ENCODE measurements at regions not wholly inside any gene's neighbourhood (a gene's known extent, or its start where the extent isn't known, plus 50 kb on each side); places are given as distances from the start of the nearest gene placed in this dataset.
"Not testable (repeated sequence)": the region's sequence is repeated elsewhere in the genome, so short reads cannot be mapped to it uniquely, and the experiment has no call there.

DNA sequence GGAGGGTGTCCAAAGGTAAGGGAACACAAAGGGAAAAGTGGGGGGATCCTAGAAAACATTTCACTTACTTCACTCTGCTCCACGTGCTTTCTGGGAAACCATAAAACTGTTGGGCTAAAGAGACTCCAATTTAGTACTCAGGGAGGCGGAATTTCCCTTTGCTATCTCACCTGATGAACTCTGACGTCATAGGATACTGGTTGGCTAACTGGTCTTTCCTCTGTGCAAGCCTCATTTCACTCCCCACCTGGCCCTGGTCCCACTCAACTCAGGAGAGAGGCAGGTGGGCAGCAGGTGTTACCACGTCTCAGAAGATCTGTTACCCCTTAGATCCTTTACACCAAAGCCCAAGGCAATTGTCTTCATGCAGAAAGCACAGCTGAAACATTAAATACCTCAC lies 51.8 kb upstream of the PMAIP1 start:
- no peak for DNase-seq

DNA sequence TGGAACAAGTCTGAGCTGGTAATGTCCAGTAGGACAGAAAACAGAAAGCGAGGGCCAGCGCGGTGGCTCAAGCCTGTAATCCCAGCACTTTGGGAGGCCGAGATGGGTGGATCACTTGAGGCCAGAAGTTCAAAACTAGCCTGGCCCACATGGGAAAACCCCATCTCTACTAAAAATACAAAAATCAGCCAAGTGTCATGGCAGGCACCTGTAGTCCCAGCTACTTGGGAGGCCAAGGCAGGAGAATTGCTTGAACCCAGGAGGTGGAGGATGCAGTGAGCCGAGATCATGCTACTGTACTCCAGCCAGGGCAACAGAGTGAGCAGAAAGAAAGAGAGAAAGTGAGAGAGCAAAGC lies 52.3 kb upstream of the PMAIP1 start:
- not testable (repeated sequence) for DNase-seq

DNA sequence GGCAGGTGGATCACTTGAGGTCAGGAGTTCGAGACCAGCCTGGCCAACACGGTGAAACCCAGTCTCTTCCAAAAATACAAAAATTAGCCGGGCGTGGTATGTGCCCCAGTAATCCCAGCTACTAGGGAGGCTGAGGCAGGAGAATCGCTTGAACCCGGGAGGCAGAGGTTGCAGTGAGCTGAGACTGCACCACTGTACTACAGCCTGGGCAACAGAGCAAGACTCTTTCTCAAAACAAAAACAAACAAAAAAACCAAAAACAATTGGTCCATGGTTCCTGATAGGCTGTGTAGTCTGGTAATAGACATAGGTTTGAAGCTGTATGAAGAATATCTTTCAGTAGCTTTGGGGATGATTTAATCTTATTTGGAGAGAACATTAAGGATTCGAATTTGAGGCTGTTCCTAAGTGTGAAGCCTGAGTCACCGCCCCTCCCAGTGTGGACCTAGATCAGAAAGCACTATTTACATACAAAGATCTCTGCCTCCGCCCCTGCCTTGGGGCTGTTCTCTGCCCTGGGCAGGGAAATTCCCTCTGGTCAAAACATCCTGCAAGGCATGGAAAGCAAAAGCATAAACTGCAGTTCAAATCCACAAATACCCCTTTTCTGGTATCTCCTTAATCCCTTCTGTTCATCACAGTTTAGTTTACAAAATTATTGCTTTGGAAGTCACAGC lies 52.8 kb upstream of the PMAIP1 start:
- no peak for DNase-seq

DNA sequence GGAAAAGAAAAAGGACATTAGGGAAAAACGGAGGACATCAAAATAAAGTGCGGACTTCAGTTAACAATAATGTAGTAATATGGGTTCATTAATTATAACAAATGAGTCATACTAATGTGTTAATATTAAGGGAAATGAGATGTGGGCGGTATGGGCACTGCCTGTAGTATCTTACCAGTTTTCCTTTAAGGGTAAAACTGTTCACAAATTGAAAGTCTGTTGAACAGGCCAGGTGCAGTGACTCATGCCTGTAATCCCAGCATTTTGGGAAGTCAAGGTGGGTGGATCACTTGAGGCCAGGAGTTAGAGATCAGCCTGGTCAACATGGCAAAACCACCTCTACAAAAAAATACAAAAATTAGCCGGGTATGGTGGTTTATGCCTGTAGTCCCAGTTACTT lies 56.8 kb upstream of the PMAIP1 start:
- DNase-seq, result no peak

DNA sequence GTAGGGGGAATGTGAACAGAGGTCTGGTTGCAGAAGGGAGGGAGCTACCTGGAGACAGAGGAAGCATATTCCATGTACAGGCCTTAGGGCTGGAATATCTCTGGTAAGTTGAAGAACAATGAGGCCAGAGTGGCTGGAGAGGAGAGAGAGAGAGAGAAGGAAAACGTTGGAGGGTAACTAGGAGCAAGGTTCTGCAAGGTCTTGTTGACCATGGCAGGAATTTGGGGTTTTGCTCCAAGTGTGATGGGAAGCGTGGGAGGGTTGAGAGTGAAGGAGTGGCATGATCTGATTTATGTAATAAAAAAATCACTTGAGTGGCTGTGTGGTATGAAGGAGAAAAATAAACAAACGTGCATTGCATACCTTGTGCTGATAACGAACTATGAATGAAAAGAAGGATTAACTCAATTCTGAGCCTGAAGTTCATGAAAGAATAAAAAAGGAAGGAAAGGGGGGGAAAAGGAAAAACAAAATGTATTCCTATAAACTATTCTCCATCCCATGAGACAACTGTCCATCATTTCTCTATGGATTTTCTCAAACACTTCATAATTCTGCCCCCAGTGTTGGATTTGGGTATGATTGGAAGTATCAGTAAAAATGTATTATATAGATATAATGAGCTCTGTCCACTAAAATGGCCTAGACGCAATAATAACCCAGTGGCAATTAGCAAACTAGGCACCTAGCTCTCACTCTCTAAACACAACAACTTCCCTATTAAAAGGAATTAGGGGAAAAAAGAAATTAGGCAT lies 59.7 kb upstream of the PMAIP1 start:
- DNase-seq, result no peak

DNA sequence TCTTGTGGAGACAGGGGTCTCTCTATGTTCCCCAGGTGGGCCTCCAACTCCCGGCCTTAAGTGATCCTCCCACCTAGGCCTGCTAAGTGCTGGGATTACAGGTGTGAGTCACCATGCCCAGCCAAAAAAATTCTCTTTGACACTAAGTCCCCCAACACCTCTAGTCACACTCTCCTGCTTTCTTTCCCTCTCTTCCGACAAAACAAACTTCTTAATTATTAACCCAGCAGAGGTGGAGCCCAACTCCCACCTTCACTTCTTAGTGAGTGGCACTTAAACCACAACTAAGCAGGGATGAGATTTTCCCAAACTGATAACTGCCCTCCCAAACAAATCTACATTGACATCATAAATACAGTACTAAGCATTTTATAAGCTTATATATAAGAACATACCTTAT lies 60.5 kb upstream of the PMAIP1 start:
- no peak for DNase-seq

DNA sequence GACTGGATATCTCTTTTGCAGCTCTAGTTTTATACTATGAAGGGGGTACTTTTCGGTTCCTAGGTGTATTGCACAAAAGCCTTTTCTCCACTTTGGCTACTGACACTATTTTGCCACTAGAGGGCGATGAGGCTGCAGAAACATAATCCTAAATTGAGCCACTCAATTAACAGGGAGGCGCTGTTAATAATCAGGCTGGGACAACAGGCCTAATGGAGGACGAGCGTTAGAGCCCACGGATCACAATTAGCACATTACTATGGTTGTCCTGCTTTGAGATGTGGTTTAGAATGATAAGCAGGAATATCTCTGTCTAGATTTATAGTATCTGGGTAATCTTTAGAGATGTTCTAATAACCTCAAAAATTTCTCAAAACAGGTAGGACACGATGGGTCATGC lies 62.2 kb upstream of the PMAIP1 start:
- peak; percentile 63 for DNase-seq

DNA sequence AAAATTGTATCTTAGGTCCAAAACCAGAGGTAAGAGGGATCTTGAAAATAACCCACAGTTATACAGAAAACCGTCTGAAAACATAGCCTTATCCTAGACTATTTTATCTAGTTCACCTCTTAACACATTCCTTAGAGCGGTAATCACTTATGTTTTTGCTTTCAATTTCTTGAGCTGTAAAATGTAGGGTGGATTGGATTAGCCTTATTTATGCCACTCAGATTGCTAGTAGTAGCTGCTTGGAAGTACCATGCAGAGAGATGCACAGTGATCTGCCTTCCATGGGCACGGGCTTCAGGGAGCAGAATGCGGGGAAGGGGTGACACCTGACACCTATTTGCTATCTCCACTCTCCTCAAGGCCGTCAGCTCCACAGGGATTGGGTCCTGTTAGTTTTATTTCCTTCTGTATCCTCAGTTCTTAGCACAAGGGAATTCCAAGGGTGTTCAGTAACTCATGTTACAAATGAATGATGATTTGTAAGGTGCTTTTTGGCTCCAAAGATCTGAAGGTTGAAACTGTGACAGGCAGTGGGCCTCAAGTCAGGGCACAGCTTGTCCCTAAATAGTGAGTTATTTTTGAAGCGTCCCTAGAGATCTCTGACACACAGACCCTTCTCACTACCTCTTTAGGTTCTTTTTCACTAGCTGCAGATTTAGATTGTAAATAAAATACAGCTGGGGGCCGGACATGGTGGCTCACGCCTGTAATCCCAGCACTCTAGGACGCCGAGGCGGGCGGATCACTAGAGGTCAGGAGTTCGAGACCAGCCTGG lies 64.0 kb upstream of the PMAIP1 start:
- no peak for DNase-seq

DNA sequence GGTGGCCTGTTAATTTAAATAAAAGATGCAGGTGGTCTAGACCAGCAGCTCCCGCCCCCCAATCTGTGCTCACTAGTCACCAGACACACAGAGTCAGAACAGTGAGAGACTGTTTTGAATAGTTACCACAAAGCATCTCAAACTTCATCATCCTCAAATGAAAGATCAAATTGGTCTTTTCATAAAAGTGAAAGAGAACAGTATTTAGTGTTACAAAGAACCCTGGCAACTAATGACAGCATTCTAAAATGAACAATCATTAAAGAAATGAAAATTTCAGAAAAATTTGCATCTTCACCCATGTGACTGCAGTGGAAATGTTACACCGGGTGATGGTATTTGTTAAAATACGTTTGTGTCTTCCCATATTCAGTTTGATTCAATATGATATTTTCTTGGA lies 65.5 kb upstream of the PMAIP1 start:
- DNase-seq, result no peak

DNA sequence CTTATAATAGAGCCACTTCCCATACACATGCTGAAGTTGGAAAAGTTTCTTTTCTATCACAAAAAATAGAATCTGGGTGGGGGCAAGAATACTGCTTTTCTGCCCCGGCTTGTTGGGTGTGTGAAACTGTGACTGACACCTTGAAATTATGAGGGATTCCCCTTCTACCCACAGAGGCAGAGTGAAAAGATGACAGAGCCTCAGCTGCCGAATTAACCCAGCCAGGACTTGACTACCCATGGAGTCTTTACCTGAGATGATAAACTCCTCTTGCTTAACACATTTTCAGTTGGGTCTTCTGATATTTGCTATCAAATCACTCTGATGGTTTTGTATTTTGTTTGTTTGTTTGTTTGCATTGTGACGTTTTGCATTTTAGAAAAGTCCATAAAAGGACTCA lies 66.0 kb upstream of the PMAIP1 start:
- no peak for DNase-seq

DNA sequence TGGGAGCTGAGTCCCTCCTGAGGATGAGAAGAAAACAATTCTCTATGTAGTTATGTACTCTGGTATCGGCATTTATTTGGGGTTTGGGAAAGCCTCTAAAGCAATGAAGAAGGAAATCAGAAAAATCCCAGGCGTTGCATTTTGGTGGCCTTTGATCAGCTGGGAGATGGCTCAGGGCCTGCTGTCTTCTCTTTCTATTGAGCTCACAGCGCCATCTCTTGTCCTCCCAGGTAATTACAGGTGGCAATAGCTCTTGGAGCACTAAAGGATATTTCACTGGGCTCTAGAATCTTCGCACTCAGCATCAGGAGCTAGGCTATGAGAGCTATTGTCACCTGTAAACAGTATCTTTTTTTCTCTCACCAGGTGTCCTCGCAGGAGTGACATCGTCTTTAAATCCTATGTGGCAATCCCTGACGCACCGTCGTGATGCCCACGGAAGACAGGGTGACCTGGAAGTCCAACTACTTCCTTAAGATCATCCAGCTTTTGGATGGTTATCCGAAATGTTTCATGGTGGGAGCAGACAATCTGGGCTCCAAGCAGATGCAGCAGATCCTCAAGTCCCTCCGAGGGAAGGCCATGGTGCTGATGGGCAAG lies 76.1 kb upstream of the PMAIP1 start:
- peak; percentile 86 for DNase-seq

DNA sequence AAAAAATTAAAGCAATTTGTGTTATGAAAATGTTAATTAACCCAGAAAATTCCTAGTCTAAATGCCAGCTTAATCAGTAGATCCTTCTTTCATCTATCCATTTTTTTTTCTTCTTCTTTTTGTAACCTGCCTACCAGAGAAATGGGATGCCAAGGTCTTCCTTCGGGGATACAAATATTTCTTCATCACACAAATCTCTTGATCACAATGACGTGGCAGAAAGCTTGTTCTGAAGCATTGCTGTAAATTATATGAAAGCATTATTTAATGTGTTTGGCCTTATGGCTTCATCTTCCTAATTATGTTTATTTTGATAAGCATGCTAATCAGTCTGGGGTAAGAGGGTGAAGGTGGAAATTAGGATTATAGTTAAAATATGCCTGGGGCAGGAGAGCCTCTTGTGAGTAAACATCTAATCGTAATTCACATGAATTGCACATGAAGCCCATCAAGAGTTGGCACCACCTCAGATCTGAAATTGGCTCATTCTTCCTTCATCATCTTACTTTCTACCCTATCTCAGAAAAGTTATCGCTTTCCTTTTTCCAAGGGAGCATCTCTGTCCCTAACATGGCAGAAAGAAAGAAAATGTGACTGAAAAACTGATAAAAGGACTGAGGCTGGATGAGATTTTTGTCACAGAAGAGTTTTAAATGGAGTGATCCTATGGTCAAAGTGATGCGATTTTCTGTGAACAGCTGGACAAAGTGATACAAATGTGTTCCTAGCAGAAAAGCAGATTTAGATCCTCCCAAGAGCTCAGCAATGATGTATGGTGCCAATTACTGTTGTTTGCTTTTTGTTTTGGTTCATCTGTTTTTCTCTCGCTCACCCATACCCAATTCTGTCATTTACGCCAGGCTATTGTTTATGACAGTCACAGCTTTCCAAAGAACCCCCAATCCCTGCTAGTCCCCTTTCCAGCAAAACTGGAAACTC lies 76.9 kb upstream of the PMAIP1 start:
- no peak for DNase-seq

DNA sequence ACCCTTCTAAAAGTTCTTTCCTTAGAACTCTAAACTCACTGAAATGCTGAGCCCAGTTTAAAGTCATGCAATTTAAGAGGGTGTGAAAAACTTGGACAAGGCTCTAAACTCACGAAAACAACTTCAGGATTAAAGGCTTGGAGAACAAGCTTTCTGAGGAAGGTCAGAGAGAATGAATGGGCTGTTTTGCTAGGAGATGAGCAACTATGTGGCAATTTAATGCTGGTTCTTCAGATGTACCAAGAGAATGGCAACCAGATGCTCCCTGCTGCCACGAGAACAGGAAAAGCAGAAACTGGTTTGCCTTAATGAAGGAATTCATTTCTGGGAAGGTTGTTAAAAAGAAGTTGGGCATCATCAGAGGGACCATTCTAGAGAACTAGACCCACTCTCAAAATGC lies 77.8 kb upstream of the PMAIP1 start:
- DNase-seq, result no peak

DNA sequence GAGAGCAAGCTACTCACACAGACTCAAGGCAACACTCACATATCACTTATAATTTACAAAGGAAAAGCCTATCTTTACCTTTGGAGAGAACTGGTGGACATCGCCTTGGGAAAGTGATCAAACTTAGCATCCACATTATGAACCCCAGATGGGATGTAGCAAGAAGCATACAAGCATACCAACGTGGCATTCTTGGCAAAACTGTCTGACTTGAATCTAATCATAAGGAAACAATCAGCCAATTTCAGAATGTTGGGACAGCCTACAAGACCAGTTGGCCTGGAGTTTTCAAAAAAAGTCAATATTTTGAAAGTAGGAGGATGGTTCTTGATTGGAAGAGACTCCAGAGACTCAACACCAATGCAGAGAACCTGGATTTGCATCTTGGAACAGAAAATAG lies 79.1 kb upstream of the PMAIP1 start:
- no peak for DNase-seq

DNA sequence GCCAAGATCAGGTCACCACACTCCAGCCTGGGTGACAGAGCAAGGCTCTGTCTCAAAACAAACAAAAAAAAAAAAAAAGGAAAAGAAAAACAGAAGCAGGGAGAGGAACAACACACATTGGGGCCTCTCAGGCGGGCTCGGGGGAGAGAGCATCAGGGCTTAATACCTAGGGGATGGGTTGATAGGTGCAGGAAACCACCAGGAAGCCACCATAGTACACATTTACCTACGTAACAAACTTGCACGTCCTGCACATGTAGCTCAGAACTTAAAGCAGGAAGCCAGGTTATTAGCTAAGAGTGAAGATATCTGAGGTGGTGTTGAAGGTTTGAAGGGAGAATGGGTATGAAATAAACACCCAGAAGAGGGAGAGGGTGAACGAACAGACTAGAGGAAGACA lies 81.0 kb upstream of the PMAIP1 start:
- no peak for DNase-seq

DNA sequence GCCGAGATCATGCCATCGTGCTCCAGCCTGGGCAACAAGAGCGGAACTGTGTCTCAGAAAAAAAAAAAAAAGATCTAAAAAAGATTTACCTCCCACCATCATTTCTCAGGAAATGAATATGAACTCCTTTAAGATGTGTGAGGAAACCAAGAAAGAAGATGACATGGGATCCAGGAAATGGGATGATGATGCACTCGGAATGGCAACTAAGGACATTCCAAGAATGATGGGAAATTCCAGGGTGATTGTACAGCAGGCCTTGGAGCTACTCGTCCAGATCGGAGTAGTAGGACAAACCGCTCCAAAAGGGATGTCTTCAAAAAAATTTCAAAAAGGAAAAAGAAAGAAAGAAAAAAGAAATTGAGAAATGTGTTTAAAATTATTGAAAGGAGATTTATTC lies 84.9 kb upstream of the PMAIP1 start:
- DNase-seq, result no peak

DNA sequence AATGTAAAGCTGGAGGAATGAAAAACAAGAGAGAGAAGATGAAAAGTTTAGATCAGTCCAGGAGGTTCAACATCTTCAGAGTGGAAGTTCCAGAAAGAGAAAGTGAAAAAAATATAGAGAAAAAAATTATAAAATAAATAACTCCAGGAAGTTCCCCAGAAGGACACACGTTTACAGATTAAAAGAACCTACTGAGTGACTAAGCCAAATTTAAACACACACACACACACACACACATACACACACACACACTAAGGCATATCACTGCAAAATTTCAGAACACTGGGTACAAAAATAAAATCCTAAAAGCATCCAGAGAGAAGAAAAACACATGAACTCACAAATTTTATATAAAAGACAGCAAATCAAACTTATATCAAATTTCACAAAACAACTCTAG lies 85.9 kb upstream of the PMAIP1 start:
- DNase-seq, result no peak

DNA sequence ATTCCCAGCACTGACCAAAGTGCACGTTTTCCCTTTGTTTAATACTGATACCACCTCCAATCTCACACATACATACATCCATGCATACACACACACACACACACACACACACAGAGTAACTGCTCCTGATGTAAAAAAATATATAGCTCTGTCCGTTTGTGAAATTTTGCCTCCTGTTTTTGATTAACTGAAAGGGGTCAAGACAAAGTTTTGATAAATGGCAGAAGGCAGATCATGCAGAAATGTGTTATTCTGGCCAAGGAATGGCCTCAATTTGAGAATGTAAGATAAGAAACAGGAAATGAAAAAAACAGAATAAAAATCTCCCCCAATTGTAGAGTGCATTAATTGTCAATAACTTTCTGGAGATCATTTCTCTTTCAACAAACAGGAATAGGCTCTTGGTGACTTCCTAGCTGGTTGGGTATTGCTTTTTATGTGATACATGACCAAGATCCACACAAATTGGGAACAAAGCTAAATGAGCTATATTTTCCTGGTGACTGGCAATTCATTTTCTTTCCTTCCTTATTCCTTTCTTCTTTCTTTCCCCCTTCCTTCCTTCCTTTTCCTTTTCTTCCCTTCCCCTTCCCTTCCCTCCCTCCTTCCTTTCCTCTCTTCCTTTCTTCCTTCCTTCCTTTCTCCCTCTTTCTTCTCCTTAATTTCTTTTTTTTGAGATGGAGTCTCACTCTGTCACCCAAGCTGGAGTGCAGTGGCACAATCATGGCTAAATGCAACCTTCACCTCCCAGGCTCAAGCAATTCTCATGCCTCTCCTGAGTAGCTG lies 88.9 kb upstream of the PMAIP1 start:
- no peak for DNase-seq

DNA sequence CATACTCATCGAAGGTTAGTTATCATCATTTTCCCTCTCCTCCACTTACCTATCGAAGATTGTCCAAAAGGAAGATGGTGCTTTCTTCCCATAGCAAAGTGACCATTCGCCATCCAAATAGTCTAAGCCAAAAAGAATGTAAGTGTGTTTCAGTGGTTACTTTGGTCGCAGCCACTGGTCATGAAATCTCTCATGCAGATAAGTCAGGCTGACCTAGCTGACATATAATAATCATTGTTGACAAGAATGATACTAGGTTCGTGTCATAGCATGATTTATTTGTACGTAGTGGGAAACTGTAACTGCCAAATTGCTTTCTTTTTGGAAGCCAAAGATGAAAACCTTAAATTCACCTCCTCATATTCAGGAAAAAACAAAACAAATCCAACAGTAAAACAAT lies 89.6 kb upstream of the PMAIP1 start:
- no peak for DNase-seq

DNA sequence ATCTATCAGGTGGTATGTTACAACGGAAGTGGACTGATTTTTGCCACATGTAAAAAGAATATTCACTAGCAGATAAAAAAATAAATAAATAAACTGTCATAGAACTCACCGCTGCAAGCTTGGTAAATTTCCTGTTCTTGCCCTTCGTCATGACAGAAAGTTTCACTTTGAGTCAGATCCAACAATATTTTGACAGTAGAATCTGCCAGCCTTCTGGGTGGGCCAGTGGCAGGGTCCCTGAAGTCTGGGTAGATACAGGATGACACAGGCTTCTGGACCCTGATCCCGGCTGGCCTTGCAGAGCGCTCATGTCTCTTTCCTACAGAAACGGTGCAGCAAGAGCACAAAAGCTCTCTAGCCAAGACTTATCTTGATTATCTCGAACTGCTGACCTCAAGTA lies 97.8 kb upstream of the PMAIP1 start:
- no peak for DNase-seq

DNA sequence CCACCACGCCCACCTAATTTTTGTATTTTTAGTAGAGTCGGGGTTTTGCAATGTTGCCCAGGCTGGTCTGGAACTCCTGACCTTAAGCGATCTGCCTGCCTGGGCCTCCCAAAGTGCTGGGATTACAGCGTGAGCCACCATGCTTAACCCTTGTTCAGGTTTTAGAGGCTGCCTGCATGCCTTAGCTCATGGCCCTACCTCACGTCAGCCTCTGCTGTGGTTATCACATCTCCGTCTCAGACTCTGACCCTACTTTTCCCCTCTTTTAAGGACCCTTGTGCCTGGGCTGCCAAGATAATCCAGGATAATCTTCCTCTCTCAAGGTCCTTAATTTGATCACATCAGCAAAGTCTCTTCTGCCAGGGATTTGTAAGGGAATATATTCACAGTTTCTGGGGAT lies 98.2 kb upstream of the PMAIP1 start:
- DNase-seq, result no peak

DNA sequence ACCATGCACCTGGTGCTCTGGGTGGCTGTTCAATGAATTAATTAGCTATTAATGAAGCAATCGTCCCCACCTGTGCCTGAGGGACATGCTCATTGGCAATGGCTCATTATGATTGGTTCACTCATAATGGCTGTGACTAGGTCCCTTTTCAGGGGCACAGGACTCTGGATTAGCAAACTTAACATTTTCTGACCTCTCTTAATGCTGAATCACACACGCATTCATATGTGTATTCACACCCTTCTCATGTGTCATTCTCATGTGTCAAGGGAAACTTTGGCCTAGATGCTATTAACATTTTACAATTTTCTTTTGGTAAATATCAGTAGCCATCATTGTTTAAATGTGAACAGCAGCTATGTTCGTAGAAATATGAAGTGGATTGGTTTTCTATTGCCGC lies 98.9 kb upstream of the PMAIP1 start:
- DNase-seq, result no peak

Data from islet precursor cell (in vitro differentiated cells).